HCT116 (cell line): ENCODE measurements at regions not wholly inside any gene's neighbourhood (a gene's known extent, or its start where the extent isn't known, plus 50 kb on each side); places are given as distances from the start of the nearest gene placed in this dataset.

Source experiments
- ATAC-seq: fragments of 200-7000 bp; cut with Tn5 transposase; 2 replicates; pipeline ENCODE4 v1.9.1; 2020; ENCODE audit warnings: mild to moderate bottlenecking, moderate library complexity
- BruUV-seq: library from RNA; stranded (reverse); fragments of 400-500 nt; replicated peaks from 2 replicates; lab custom pipeline; 2021; lab: Mats Ljungman, UMichigan
- CTCF ChIA-PET: fragments of 300-600 bp; sonication (Branson Sonifier 250); formaldehyde crosslinking; loops from one replicate; lab custom pipeline; 2021; ENCODE audit warnings: antibody characterized with exemption; lab: Charles Lee
- POLR2A ChIA-PET: fragments of 300-600, 350-600 bp; sonication (Branson Sonifier 250); formaldehyde crosslinking; loops from one replicate; lab custom pipeline; 2021; ENCODE audit warnings: antibody characterized with exemption; lab: Charles Lee
- RAD21 ChIA-PET, 2 experiments: fragments of 300-600 bp; sonication (Branson Sonifier 250); formaldehyde crosslinking; loops; one replicate each; lab custom pipeline; 2023; ENCODE audit warnings: low total read pairs in 2 of 2; ENCODE audit not compliant: uncharacterized antibody in 2 of 2, unreplicated experiment in 2 of 2, low non-redundant PET in 1 of 2; lab: Charles Lee
- DNase-seq: peaks from one replicate; pipeline ENCODE4 v3.0.0-alpha.2; 2010; ENCODE audit warnings: low read depth, low spot score
- H2AFZ ChIP-seq: fragments of 200-600 bp; shearing (Covaris generic), sonication (generic); 2 replicates; pipeline ENCODE4 v1.6.1; 2017; ENCODE audit warnings: low read depth, mixed run types, mixed read lengths, antibody characterized with exemption, low read length; ENCODE audit not compliant: poor library complexity, severe bottlenecking
- H3K27ac ChIP-seq: 2 replicates; pipeline ENCODE4 v1.5.1; 2012; ENCODE audit warnings: low read depth, low read length
- H3K27me3 ChIP-seq: fragments of 200-600 bp; sonication (generic); 2 replicates; pipeline ENCODE4 v1.6.1; 2016; ENCODE audit warnings: mixed run types, low read length, mixed read lengths; ENCODE audit not compliant: insufficient read depth
- H3K36me3 ChIP-seq, 2 experiments: fragments of 200-500 bp in 1 of 2; fragments of 200-600 bp in 1 of 2; sonication (Bioruptor generic) in 1 of 2; sonication (generic) in 1 of 2; 2 replicates each; pipeline versions ENCODE4 v1.5.1 to v1.6.1; 2014 to 2016; ENCODE audit warnings: low read length in 2 of 2, inconsistent platforms in 1 of 2, mixed read lengths in 1 of 2, mixed run types in 1 of 2; ENCODE audit not compliant: insufficient read depth in 2 of 2, control insufficient read depth in 1 of 2
- H3K4me1 ChIP-seq, 2 experiments: fragments of 200-600 bp in 1 of 2; sonication (generic) in 1 of 2; 2 replicates each; pipeline versions ENCODE4 v1.5.1 to v1.6.1; 2012 to 2017; ENCODE audit warnings: low read length in 2 of 2, inconsistent platforms in 1 of 2, mild to moderate bottlenecking in 1 of 2, mixed read lengths in 1 of 2, mixed run types in 1 of 2, moderate library complexity in 1 of 2; ENCODE audit not compliant: insufficient read depth in 2 of 2, control insufficient read depth in 1 of 2
- H3K4me2 ChIP-seq: fragments of 200-600 bp; sonication (generic); 2 replicates; pipeline ENCODE4 v1.6.1; 2017; ENCODE audit warnings: mixed run types, low read length, mixed read lengths
- H3K4me3 ChIP-seq, 2 experiments: fragments of 200-600 bp in 1 of 2; sonication (generic) in 1 of 2; replicated peaks in 1 of 2; 2 replicates each; pipeline ENCODE4 v1.5.1; 2011 to 2016; ENCODE audit warnings: low read length in 2 of 2, control low read depth in 1 of 2, low read depth in 1 of 2, mild to moderate bottlenecking in 1 of 2, mixed read lengths in 1 of 2, mixed run types in 1 of 2
- H3K79me2 ChIP-seq: fragments of 200-600 bp; sonication (generic); 2 replicates; pipeline ENCODE4 v1.6.1; 2017; ENCODE audit warnings: mild to moderate bottlenecking, mixed run types, low read length, moderate library complexity, mixed read lengths; ENCODE audit not compliant: insufficient read depth
- H3K9ac ChIP-seq: fragments of 200-600 bp; sonication (generic); 2 replicates; pipeline ENCODE4 v1.6.1; 2016; ENCODE audit warnings: low read length, mixed read lengths
- H3K9me2 ChIP-seq: fragments of 200-600 bp; sonication (generic), shearing (Covaris generic); 2 replicates; pipeline ENCODE4 v1.6.1; 2017; ENCODE audit warnings: mixed run types, mild to moderate bottlenecking, moderate library complexity; ENCODE audit not compliant: insufficient read depth
- H3K9me3 ChIP-seq, 2 experiments: fragments of 200-500 bp in 1 of 2; fragments of 200-600 bp in 1 of 2; sonication (Bioruptor generic) in 1 of 2; sonication (generic) in 1 of 2; 2 replicates each; pipeline ENCODE4 v1.6.1; 2014 to 2017; ENCODE audit warnings: low read length in 2 of 2, mixed read lengths in 2 of 2, inconsistent platforms in 1 of 2, low read depth in 1 of 2, mild to moderate bottlenecking in 1 of 2, mixed run types in 1 of 2, moderate library complexity in 1 of 2; ENCODE audit not compliant: control insufficient read depth in 1 of 2, insufficient read depth in 1 of 2
- H4K20me1 ChIP-seq: fragments of 200-600 bp; sonication (generic), shearing (Covaris generic); 2 replicates; pipeline ENCODE4 v1.6.1; 2017; ENCODE audit warnings: mixed run types, mild to moderate bottlenecking, moderate library complexity; ENCODE audit not compliant: insufficient read depth
- CBX3 ChIP-seq: IDR thresholded peaks from 2 replicates; pipeline ENCODE4 v1.6.1; 2012; ENCODE audit warnings: low read depth
- CEBPB ChIP-seq: IDR thresholded peaks from 2 replicates; pipeline ENCODE4 v1.6.1; 2012; ENCODE audit warnings: low read depth
- EGR1 ChIP-seq: IDR thresholded peaks from 2 replicates; pipeline ENCODE4 v1.6.1; 2012; ENCODE audit warnings: low read depth
- EZH2 ChIP-seq: fragments of 200-600 bp; sonication (generic); IDR thresholded peaks from 2 replicates; pipeline ENCODE4 v1.6.1; 2017; ENCODE audit warnings: antibody characterized with exemption, mixed run types
- EZH2phosphoT487 ChIP-seq: fragments of 200-600 bp; IDR thresholded peaks from 2 replicates; pipeline ENCODE4 v1.6.1; 2018; ENCODE audit warnings: antibody characterized with exemption, borderline replicate concordance
- FOSL1 ChIP-seq: IDR thresholded peaks from 2 replicates; pipeline ENCODE4 v1.6.1; 2012; ENCODE audit warnings: low read depth
- JUND ChIP-seq: IDR thresholded peaks from 2 replicates; pipeline ENCODE4 v1.6.1; 2012
- POLR2A ChIP-seq: IDR thresholded peaks from 2 replicates; pipeline ENCODE4 v1.7.0; 2011; ENCODE audit warnings: borderline replicate concordance; ENCODE audit not compliant: insufficient read depth, insufficient read length; ENCODE audit errors: extremely low read depth
- POLR2AphosphoS5 ChIP-seq: IDR thresholded peaks from 2 replicates; pipeline ENCODE4 v1.6.1; 2011; ENCODE audit warnings: mild to moderate bottlenecking, low read depth, low read length, moderate library complexity
- RAD21 ChIP-seq: IDR thresholded peaks from 2 replicates; pipeline ENCODE4 v1.6.1; 2012; ENCODE audit warnings: low read depth, mild to moderate bottlenecking
- SIN3A ChIP-seq: IDR thresholded peaks from 2 replicates; pipeline ENCODE4 v1.6.1; 2012; ENCODE audit warnings: low read depth
- SP1 ChIP-seq: IDR thresholded peaks from 2 replicates; pipeline ENCODE4 v1.6.1; 2012; ENCODE audit warnings: low read depth
- SRF ChIP-seq: IDR thresholded peaks from 2 replicates; pipeline ENCODE4 v1.6.1; 2012; ENCODE audit warnings: low read depth
- TCF7L2 ChIP-seq: IDR thresholded peaks from 2 replicates; pipeline ENCODE4 v1.7.0; 2011; ENCODE audit warnings: borderline replicate concordance, inconsistent platforms; ENCODE audit not compliant: insufficient read depth, insufficient read length; ENCODE audit errors: extremely low read depth
- YY1 ChIP-seq: IDR thresholded peaks from 2 replicates; pipeline ENCODE4 v1.6.1; 2011; ENCODE audit warnings: low read length, low read depth, moderate library complexity, mild to moderate bottlenecking; ENCODE audit not compliant: insufficient replicate concordance; ENCODE audit errors: extremely low read depth
- ZFX ChIP-seq: fragments of 450-650 bp; IDR thresholded peaks from 2 replicates; pipeline ENCODE4 v1.6.1; 2017
- ZNF274 ChIP-seq: fragments of 200-500 bp; sonication (Bioruptor generic); IDR thresholded peaks from 2 replicates; pipeline ENCODE4 v1.6.1; 2014; ENCODE audit warnings: mild to moderate bottlenecking, low read depth, low read length, inconsistent platforms
- intact Hi-C: fragments of 100-400 bp; cut with micrococcal nuclease; formaldehyde crosslinking; loops from 2 replicates; pipeline ENCODE4 v1.10.0; 2022
- TF ChIP-seq, protein P1 (sequence below): IDR thresholded peaks from 2 replicates; pipeline ENCODE4 v1.6.1; 2012
- TF ChIP-seq, protein P2 (sequence below): IDR thresholded peaks from 2 replicates; pipeline ENCODE4 v1.6.1; 2012

DNA sequence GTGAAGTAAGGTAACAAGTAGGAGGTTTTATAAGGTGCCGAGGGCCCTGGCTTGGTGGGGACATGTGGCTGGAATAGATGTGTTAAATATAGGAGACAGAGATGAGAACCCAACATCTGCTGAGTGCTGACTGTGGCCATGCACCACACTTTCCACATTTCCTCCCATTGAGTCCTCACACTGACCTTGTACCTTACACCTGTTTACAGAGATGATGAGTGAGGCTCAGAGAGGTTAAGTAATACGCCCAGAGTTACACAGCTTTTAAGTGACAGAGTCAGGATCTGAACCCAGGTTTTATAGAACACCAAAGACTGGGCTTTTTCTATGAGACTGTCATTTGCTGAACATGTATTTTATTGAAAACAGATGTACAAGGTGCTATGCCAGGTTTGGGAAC lies 70.8 kb upstream of the LTA4H start:
- Histone ChIP-seq H3K4me3 (no peak overlapping the region), H3K27me3 (no peaks in the 10 kb centered on the region), H3K36me3 (no peaks in the 10 kb centered on the region), H2AFZ (no peak overlapping the region), H3K4me1 (peaks cover 0 to 5% of the 10 kb centered on the region in 2 experiments; a peak in 1 of 4 replicates), H3K9ac (no peak overlapping the region), H3K27ac (no peak overlapping the region), H4K20me1 (no peaks in the 10 kb centered on the region), H3K4me2 (no peak overlapping the region), H3K9me2 (no peaks in the 10 kb centered on the region)
- ChIA-PET RAD21 (no interaction called here), CTCF (no interaction called here)
- no peak for DNase-seq
- no peak for ATAC-seq
- TF ChIP-seq, protein P1, sequence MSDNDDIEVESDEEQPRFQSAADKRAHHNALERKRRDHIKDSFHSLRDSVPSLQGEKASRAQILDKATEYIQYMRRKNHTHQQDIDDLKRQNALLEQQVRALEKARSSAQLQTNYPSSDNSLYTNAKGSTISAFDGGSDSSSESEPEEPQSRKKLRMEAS = no peak
- TF ChIP-seq SIN3A (no peak), TCF7L2 (no peak), RAD21 (no peak), EZH2 (no peak), CEBPB (no peak), JUND (no peak), YY1 (no peak), POLR2A (no peak), ZFX (no peak), SP1 (no peak), ZNF274 (no peak), POLR2AphosphoS5 (no peak), FOSL1 (no peak), SRF (no peak), EGR1 (no peak), CBX3 (no peak), EZH2phosphoT487 (no peak)
- TF ChIP-seq, protein P2, sequence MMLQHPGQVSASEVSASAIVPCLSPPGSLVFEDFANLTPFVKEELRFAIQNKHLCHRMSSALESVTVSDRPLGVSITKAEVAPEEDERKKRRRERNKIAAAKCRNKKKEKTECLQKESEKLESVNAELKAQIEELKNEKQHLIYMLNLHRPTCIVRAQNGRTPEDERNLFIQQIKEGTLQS = no peak
- TF ChIP-seq, all 23 proteins: peak for 0
- Histone ChIP-seq H3K9me3 (no peaks in the 10 kb centered on the region), H3K79me2 (no peaks in the 10 kb centered on the region)
- intact Hi-C loops = no loop called here
- POLR2A ChIA-PET = no interaction called here
- no TSS peak for BruUV-seq
